WTC11 (cell line): ENCODE measurements at regions not wholly inside any gene's neighbourhood (a gene's known extent, or its start where the extent isn't known, plus 50 kb on each side); places are given as distances from the start of the nearest gene placed in this dataset.

ENCODE experiments used
- E2F1 ChIP-seq: sonication (generic); formaldehyde crosslinking; IDR thresholded peaks from 2 replicates; pipeline ENCODE4 v1.8.0; 2022; ENCODE audit warnings: mild to moderate bottlenecking, missing genetic modification reagents
- JUN ChIP-seq: sonication (generic); formaldehyde crosslinking; IDR thresholded peaks from 2 replicates; pipeline ENCODE4 v1.8.0; 2023; ENCODE audit warnings: mild to moderate bottlenecking, missing genetic modification reagents
- ZNF281 ChIP-seq: sonication (generic); formaldehyde crosslinking; IDR thresholded peaks from 2 replicates; pipeline ENCODE4 v1.8.0; 2023; ENCODE audit warnings: mild to moderate bottlenecking, missing genetic modification reagents

GRCh38 chrX:106510713-106511403 is 100.9 kb upstream of the RADX start (continued):
- TF ChIP-seq E2F1 (CRISPR knock-in tag) (no peak), JUN (CRISPR knock-in tag) (no peak), ZNF281 (no peak)
- TF ChIP-seq, all 79 proteins: peak for 0
